SK-N-SH treated with all-trans-retinoic acid at 6 μM for 48 hours (cell line): ENCODE measurements at regions not wholly inside any gene's neighbourhood (a gene's known extent, or its start where the extent isn't known, plus 50 kb on each side); places are given as distances from the start of the nearest gene placed in this dataset.

Source experiments
- ATAC-seq: fragments of 200-7000 bp; cut with Tn5 transposase; 3 replicates; pipeline ENCODE4 v1.9.1; 2020; ENCODE audit warnings: mild to moderate bottlenecking, moderate library complexity
- BACH2 ChIP-seq: fragments of 250-450 bp; sonication (Bioruptor Pico); IDR thresholded peaks from 2 replicates; pipeline ENCODE4 v1.9.0; 2021; ENCODE audit warnings: mild to moderate bottlenecking, borderline replicate concordance
- CREB5 ChIP-seq: fragments of 250-450 bp; sonication (Bioruptor Pico); IDR thresholded peaks from 2 replicates; pipeline ENCODE4 v1.5.1; 2020; ENCODE audit warnings: low read depth, mild to moderate bottlenecking, moderate library complexity
- CSDC2 ChIP-seq: fragments of 250-450 bp; sonication (Bioruptor Pico); IDR thresholded peaks from 2 replicates; pipeline ENCODE4 v1.5.0; 2020; ENCODE audit warnings: mild to moderate bottlenecking, moderate library complexity
- CSRNP3 ChIP-seq: fragments of 250-450 bp; sonication (Bioruptor Pico); IDR thresholded peaks from 2 replicates; pipeline ENCODE4 v1.5.1; 2021; ENCODE audit warnings: mild to moderate bottlenecking, moderate library complexity
- ESRRG ChIP-seq: fragments of 250-450 bp; sonication (Bioruptor Pico); IDR thresholded peaks from 2 replicates; pipeline ENCODE4 v1.6.1; 2021; ENCODE audit warnings: mild to moderate bottlenecking
- GLIS3 ChIP-seq: fragments of 250-450 bp; sonication (Bioruptor Pico); IDR thresholded peaks from 2 replicates; pipeline ENCODE4 v1.5.0; 2020; ENCODE audit warnings: mild to moderate bottlenecking, moderate library complexity
- ISL1 ChIP-seq: fragments of 250-450 bp; sonication (Bioruptor Pico); IDR thresholded peaks from 2 replicates; pipeline ENCODE4 v2.1.2; 2022; ENCODE audit warnings: mild to moderate bottlenecking, moderate library complexity
- OSR1 ChIP-seq: fragments of 250-450 bp; sonication (Bioruptor Pico); IDR thresholded peaks from 2 replicates; pipeline ENCODE4 v1.8.0; 2022; ENCODE audit warnings: moderate library complexity, mild to moderate bottlenecking, inconsistent platforms
- PATZ1 ChIP-seq: fragments of 250-450 bp; sonication (Bioruptor Pico); IDR thresholded peaks from 2 replicates; pipeline ENCODE4 v1.8.0; 2020; ENCODE audit warnings: mild to moderate bottlenecking, moderate library complexity, borderline replicate concordance
- POU6F1 ChIP-seq: fragments of 250-450 bp; sonication (Bioruptor Pico); IDR thresholded peaks from 2 replicates; pipeline ENCODE4 v1.8.0; 2021; ENCODE audit warnings: low read depth, mild to moderate bottlenecking, moderate library complexity, borderline replicate concordance
- PPARA ChIP-seq: fragments of 250-450 bp; sonication (Bioruptor Pico); IDR thresholded peaks from 2 replicates; pipeline ENCODE4 v1.5.0; 2020; ENCODE audit warnings: mild to moderate bottlenecking, borderline replicate concordance
- RARB ChIP-seq: fragments of 250-450 bp; sonication (Bioruptor Pico); IDR thresholded peaks from 2 replicates; pipeline ENCODE4 v1.8.0; 2021; ENCODE audit warnings: mild to moderate bottlenecking, moderate library complexity
- SNAI2 ChIP-seq: fragments of 250-450 bp; sonication (Bioruptor Pico); IDR thresholded peaks from 2 replicates; pipeline ENCODE4 v1.5.0; 2020; ENCODE audit warnings: mild to moderate bottlenecking, moderate library complexity
- TCF4 ChIP-seq: fragments of 250-450 bp; sonication (Bioruptor Pico); IDR thresholded peaks from 2 replicates; pipeline ENCODE4 v1.8.0; 2021; ENCODE audit warnings: mild to moderate bottlenecking, moderate library complexity, borderline replicate concordance
- TSHZ2 ChIP-seq: fragments of 250-450 bp; sonication (Bioruptor Pico); IDR thresholded peaks from 2 replicates; pipeline ENCODE4 v1.5.0; 2020; ENCODE audit warnings: mild to moderate bottlenecking, moderate library complexity
- ZC3H10 ChIP-seq: fragments of 250-450 bp; sonication (Bioruptor Pico); IDR thresholded peaks from 2 replicates; pipeline ENCODE4 v1.5.1; 2021; ENCODE audit warnings: mild to moderate bottlenecking, moderate library complexity
- ZFP3 ChIP-seq: fragments of 250-450 bp; sonication (Bioruptor Pico); IDR thresholded peaks from 2 replicates; pipeline ENCODE4 v1.5.0; 2020; ENCODE audit warnings: mild to moderate bottlenecking, moderate library complexity
- ZFP30 ChIP-seq: fragments of 450-650 bp; formaldehyde crosslinking; IDR thresholded peaks from 2 replicates; pipeline ENCODE4 v1.5.0; 2022; ENCODE audit warnings: mild to moderate bottlenecking, moderate library complexity
- ZNF565 ChIP-seq: fragments of 450-650 bp; formaldehyde crosslinking; conservative IDR thresholded peaks from 2 replicates; pipeline ENCODE4 v1.5.0; 2020; ENCODE audit warnings: low read depth, mild to moderate bottlenecking, moderate library complexity
- ZNF70 ChIP-seq: fragments of 450-650 bp; formaldehyde crosslinking; IDR thresholded peaks from 2 replicates; pipeline ENCODE4 v1.5.0; 2020; ENCODE audit warnings: mild to moderate bottlenecking, moderate library complexity
- ZNF8 ChIP-seq: fragments of 450-650 bp; formaldehyde crosslinking; IDR thresholded peaks from 2 replicates; pipeline ENCODE4 v1.5.0; 2020; ENCODE audit warnings: mild to moderate bottlenecking, moderate library complexity

- TF ChIP-seq ZC3H10: no peak
- TF ChIP-seq POU6F1 (CRISPR knock-in tag): no peak
- TF ChIP-seq TSHZ2: no peak
- no peak for TF ChIP-seq GLIS3 (CRISPR knock-in tag)
- TF ChIP-seq ISL1 (CRISPR knock-in tag): no peak
- ATAC-seq: no peak
These were observed 283.8 kb downstream of the TLE3 start for GRCh38 chr15:69813881-69814280.

- TF ChIP-seq SNAI2 (CRISPR knock-in tag) (no peak), CSDC2 (CRISPR knock-in tag) (no peak), POU6F1 (CRISPR knock-in tag) (no peak), GLIS3 (CRISPR knock-in tag) (no peak), CSRNP3 (CRISPR knock-in tag) (no peak), BACH2 (CRISPR knock-in tag) (no peak), ZNF70 (CRISPR knock-in tag) (no peak), ZNF565 (no peak), TSHZ2 (no peak)
- TF ChIP-seq, all 23 proteins: peak for 0
- ATAC-seq: no peak
These were observed 282.8 kb downstream of the TLE3 start for GRCh38 chr15:69814932-69815331.

GRCh38 chr15:69815793-69816192 is 281.9 kb downstream of the TLE3 start:
- no peak for ATAC-seq
- TF ChIP-seq ZC3H10: no peak
- TF ChIP-seq POU6F1 (CRISPR knock-in tag): no peak
- TF ChIP-seq RARB: no peak
- no peak for TF ChIP-seq PPARA (CRISPR knock-in tag)
- no peak for TF ChIP-seq TCF4 (CRISPR knock-in tag)
- TF ChIP-seq ZFP30: no peak
- TF ChIP-seq PATZ1 (CRISPR knock-in tag): no peak
- no peak for TF ChIP-seq BACH2 (CRISPR knock-in tag)
- no peak for TF ChIP-seq GLIS3 (CRISPR knock-in tag)
- no peak for TF ChIP-seq ESRRG (CRISPR knock-in tag)
- TF ChIP-seq OSR1 (CRISPR knock-in tag): no peak
- no peak for TF ChIP-seq SNAI2 (CRISPR knock-in tag)
- no peak for TF ChIP-seq CSRNP3 (CRISPR knock-in tag)
- no peak for TF ChIP-seq ZNF8 (CRISPR knock-in tag)
- no peak for TF ChIP-seq ZFP3 (CRISPR knock-in tag)
- no peak for TF ChIP-seq CREB5 (CRISPR knock-in tag)
